ENCODE measurements at regions not wholly inside any gene's neighbourhood (a gene's known extent, or its start where the extent isn't known, plus 50 kb on each side); places are given as distances from the start of the nearest gene placed in this dataset.

DNA sequence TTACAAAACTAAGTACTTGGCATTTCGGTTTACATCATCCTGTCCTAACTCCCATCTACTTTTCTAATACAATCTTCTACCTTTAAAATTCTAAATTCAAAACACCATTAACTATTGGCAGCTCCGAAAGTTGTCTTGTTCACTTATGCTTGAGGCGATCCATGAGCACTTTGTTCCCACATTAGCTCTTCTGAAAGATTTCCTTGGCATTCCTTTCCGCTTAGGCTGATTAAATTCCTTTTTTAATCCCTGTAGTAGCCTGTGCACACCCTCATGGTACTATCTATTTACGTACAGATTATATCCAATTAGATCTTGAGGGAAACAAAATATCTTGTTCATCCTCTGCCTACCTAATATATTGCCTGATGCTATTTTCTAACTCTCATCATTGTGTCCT lies 480.7 kb downstream of the PRKD1 start:
- TF ChIP-seq POLR2A (IDR thresholded peaks at IDR 0.05; ENCODE audit: low read length), result no peak
- TF ChIP-seq GATA1 (IDR thresholded peaks at IDR 0.05; ENCODE audit: low read depth, low read length), result no peak
